Right lobe of liver (tissue), 4 donors: ENCODE measurements at regions not wholly inside any gene's neighbourhood (a gene's known extent, or its start where the extent isn't known, plus 50 kb on each side); places are given as distances from the start of the nearest gene placed in this dataset.

Experiments used
- POLR2A ChIP-seq: fragments of 450-650 bp; IDR thresholded peaks from one replicate; pipeline ENCODE4 v1.6.1; 2017; ENCODE audit warnings: antibody characterized with exemption, mild to moderate bottlenecking
- TF ChIP-seq, protein P1 (sequence below), 4 donors: fragments of 200-600 bp in 3 of 4; fragments of 450-650 bp in 1 of 4; IDR thresholded peaks; one replicate each; pipeline versions ENCODE4 v1.5.1 to v1.8.0; 2016 to 2022; ENCODE audit warnings: antibody characterized with exemption in 4 of 4, mild to moderate bottlenecking in 2 of 4
- donor health status: DM: no; HTN: no; CAD: no.
- donor health status: DM: no; HTN: no; CAD: no.
- donor health status: DM: no; HTN: yes; CAD: no.

DNA sequence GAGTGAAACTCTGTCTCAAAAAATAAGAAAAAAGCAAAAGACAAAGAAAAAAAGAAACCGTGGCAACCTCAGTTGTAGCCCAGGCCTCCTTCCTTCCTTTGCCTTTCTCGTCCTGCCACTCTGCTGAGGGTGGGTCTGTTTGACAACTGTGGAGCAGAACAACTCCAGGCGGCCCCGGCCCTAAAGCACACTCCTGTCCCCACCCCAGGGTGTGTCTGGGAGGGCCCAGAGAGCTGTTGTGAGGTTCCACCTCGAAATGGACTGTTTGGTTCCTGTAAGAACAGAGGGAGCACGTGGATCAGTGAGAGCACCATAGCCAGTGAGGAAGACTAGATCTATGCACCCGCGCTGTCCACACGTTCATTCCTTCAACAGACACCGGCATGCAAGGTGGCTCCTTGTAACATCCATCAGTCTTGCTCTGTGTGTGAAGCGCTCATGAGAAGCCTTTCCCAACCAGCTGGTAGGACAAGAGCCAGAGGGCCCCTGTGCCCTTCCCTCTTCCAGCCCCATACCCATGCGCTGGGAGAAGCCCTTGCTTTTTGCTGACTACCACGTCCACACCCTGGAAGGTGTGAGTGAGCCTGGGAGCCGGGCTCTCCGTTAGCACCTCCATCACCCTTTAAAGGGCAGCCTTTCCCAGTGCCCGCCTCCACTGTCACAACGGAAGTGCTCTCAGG is 61.6 kb downstream of the SOWAHC start:
- TF ChIP-seq, protein P1, sequence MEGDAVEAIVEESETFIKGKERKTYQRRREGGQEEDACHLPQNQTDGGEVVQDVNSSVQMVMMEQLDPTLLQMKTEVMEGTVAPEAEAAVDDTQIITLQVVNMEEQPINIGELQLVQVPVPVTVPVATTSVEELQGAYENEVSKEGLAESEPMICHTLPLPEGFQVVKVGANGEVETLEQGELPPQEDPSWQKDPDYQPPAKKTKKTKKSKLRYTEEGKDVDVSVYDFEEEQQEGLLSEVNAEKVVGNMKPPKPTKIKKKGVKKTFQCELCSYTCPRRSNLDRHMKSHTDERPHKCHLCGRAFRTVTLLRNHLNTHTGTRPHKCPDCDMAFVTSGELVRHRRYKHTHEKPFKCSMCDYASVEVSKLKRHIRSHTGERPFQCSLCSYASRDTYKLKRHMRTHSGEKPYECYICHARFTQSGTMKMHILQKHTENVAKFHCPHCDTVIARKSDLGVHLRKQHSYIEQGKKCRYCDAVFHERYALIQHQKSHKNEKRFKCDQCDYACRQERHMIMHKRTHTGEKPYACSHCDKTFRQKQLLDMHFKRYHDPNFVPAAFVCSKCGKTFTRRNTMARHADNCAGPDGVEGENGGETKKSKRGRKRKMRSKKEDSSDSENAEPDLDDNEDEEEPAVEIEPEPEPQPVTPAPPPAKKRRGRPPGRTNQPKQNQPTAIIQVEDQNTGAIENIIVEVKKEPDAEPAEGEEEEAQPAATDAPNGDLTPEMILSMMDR (IDR thresholded peaks at IDR 0.05): no peak
- TF ChIP-seq POLR2A: no peak
